Neural progenitor cell (in vitro differentiated cells): ENCODE measurements at regions not wholly inside any gene's neighbourhood (a gene's known extent, or its start where the extent isn't known, plus 50 kb on each side); places are given as distances from the start of the nearest gene placed in this dataset.

Experiments used
- EZH2 ChIP-seq: fragments of 200-600 bp; sonication (generic); IDR thresholded peaks from 2 replicates; pipeline ENCODE4 v1.6.1; 2017; ENCODE audit warnings: antibody characterized with exemption, mild to moderate bottlenecking, moderate library complexity
- EZH2phosphoT487 ChIP-seq: fragments of 200-600 bp; sonication (generic); IDR thresholded peaks from 2 replicates; pipeline ENCODE4 v1.6.1; 2017; ENCODE audit warnings: antibody characterized with exemption
- TF ChIP-seq, protein P1 (sequence below): fragments of 200-600 bp; sonication (generic); IDR thresholded peaks from 2 replicates; pipeline ENCODE4 v1.5.1; 2017; ENCODE audit warnings: antibody characterized with exemption, mild to moderate bottlenecking

DNA sequence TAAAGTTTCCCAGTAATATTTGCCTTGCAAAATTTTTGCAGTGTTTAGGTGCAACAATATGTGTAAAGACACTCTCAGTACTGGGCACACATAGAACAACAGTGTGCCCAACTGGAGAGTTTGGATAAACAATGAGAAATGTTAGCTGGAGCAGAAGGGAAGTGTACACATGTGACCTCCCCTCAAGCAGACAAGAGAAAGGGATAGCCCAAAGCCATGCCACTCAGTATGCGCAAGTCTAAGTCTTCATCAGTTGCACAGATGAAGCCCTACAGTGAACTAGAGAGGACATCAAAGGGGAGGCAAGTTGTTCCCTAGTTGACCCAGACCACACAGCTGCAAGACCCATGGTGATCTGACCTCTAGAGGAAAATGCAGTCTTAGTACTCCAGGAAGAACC, 97.9 kb upstream of the CDH11 start:
- TF ChIP-seq, protein P1, sequence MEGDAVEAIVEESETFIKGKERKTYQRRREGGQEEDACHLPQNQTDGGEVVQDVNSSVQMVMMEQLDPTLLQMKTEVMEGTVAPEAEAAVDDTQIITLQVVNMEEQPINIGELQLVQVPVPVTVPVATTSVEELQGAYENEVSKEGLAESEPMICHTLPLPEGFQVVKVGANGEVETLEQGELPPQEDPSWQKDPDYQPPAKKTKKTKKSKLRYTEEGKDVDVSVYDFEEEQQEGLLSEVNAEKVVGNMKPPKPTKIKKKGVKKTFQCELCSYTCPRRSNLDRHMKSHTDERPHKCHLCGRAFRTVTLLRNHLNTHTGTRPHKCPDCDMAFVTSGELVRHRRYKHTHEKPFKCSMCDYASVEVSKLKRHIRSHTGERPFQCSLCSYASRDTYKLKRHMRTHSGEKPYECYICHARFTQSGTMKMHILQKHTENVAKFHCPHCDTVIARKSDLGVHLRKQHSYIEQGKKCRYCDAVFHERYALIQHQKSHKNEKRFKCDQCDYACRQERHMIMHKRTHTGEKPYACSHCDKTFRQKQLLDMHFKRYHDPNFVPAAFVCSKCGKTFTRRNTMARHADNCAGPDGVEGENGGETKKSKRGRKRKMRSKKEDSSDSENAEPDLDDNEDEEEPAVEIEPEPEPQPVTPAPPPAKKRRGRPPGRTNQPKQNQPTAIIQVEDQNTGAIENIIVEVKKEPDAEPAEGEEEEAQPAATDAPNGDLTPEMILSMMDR: no peak
- TF ChIP-seq EZH2 (no peak), EZH2phosphoT487 (no peak)
